Mucosa of gallbladder (tissue), 1 donor: ENCODE measurements at regions not wholly inside any gene's neighbourhood (a gene's known extent, or its start where the extent isn't known, plus 50 kb on each side); places are given as distances from the start of the nearest gene placed in this dataset.
"Not testable (repeated sequence)": the region's sequence is repeated elsewhere in the genome, so short reads cannot be mapped to it uniquely, and the experiment has no call there.

Source experiments
- DNase-seq: peaks from one replicate; pipeline ENCODE4 v3.0.0-alpha.2; 2020; ENCODE audit warnings: low spot score
- donor health status: DM: no; HTN: no; CAD: no.

- DNase-seq, result no peak
These were observed 81.1 kb downstream of the STMND1 start for GRCh38 chr6:17182961-17183360.

- DNase-seq, result no peak
These were observed 85.1 kb downstream of the STMND1 start for GRCh38 chr6:17186925-17187324.

- no peak for DNase-seq
These were observed 87.9 kb upstream of the RBM24 start for GRCh38 chr6:17193106-17193775.

- no peak for DNase-seq
These were observed 83.6 kb upstream of the RBM24 start for GRCh38 chr6:17197607-17198006.

GRCh38 chr6:17200395-17200794 is 80.8 kb upstream of the RBM24 start:
- DNase-seq, result no peak

GRCh38 chr6:17202526-17202925 is 78.6 kb upstream of the RBM24 start:
- no peak for DNase-seq

DNA sequence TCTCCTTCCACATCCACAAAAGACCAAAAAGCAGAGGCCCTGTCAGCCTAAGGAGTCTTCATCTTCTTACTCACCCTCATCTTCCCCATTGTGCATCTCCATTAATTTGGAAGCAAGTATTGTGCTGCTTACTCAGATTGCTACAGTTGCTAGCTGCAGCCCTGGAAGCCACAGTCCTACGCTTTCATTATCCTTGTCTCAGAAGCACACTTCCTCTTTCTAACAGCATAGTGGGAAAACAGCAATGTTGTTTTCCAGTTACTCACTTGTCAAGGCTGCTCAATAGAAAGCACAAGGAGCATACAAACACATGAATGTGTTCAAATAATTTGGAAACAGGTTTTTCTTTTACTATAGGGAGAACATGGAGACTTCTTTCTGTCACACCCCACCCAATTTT is 76.6 kb upstream of the RBM24 start:
- no peak for DNase-seq

- no peak for DNase-seq
These were observed 74.5 kb upstream of the RBM24 start for GRCh38 chr6:17206566-17207072.

- no peak for DNase-seq
These were observed 73.9 kb upstream of the RBM24 start for GRCh38 chr6:17207281-17207680.

DNA sequence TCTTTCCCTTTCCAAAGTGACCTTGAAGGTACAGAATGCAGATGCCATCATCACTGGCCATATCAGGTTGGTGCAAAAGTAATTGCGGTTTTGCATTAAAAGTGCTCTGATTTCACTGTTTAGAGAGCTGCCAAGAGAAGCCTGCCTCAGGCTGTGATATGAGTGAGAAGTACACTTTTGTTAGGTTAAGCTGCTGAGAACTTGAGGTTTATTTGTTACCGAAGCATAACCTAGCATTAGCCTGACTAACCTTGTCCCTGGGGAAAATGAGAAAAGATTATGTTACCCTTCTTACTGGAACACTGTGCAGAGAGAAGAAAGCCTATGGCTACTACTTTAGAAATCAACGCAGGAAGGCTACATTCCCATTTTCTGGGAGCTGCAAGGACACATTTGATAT is 70.5 kb upstream of the RBM24 start:
- DNase-seq, result no peak

GRCh38 chr6:17211101-17211500 is 70.1 kb upstream of the RBM24 start:
- no peak for DNase-seq

GRCh38 chr6:17212546-17213371 is 68.4 kb upstream of the RBM24 start:
- no peak for DNase-seq

GRCh38 chr6:17214106-17214505 is 67.1 kb upstream of the RBM24 start:
- no peak for DNase-seq

- DNase-seq, result not testable (repeated sequence)
These were observed 64.2 kb upstream of the RBM24 start for GRCh38 chr6:17216972-17217371.

GRCh38 chr6:17218023-17218748 is 63.0 kb upstream of the RBM24 start:
- no peak for DNase-seq

DNA sequence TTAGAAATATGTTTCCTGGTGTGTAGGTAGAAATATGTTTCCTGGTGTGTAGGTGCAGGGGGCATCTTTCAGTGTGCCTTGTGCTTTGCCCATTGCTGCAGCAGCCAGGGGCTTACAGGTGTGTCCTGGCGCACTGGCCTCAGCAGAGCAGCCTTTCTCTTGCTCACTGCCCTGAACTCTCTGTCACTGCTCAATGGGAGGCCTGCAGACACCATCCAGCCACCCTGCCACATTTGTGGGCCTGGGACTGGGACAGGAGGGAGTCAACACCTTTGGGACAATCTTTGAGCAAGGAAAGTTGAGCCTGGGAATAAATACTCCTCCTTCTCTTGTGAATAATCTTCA is 62.4 kb upstream of the RBM24 start:
- DNase-seq, result no peak

DNA sequence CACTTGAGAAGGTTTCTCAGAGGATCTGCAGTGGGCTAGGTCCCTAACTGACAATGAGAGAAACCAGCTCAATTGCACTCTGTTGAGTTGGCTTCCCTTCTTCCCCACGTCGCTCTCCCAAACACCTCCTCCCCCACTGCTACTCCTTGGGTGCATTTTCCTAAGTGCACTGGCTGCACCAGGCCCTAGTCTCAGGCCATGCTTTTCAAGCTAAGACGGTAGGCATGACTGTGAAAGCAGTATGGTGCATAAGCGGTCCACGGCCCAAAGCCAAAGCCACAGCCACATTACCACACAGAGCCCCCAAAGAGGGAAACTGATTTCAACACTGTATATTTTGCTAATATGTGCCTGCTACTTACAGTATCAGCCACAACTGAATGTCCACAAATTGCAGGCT is 62.1 kb upstream of the RBM24 start:
- no peak for DNase-seq

DNA sequence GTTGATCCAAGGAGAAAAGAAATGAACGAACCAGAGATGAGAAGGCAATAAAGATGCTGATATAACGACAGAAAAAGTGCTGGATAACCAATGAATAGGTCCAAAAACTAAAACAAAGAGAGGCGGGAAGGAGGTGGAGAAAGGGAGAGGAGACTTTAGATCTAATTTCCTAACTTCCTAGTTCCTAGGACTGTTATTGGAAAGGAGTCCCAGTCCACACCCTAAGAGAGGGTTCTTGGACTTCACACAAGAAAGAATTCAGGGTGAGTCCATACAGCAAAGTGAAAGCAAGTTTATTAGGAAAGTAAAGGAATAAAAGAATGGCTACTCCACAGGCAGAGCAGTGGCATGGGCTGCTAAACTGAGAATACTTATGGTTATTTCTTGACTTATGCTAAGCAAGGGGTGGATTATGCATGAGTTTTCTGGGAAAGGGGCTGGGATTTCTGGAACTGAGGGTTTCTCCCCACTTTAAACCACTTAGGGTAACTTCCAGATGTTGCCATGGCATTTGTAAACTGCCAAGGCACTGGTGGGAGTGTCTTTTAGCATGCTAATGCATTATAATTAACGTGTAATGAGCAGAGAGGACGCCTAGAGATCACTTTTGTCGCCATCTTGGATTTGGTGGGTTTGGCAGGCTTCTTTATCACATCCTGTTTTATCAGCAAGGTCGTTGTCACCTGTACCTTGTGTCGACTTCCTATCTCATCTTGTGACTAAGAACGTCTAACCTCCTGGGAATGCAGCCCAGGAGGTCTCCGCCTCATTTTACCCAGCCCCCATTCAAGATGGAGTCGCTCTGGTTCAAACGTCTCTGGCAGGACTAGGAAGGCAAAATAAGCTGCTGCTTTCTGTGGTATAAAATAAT is 60.9 kb upstream of the RBM24 start:
- DNase-seq, result no peak

GRCh38 chr6:17224056-17224455 is 57.1 kb upstream of the RBM24 start:
- no peak for DNase-seq

- DNase-seq, result not testable (repeated sequence)
These were observed 56.7 kb upstream of the RBM24 start for GRCh38 chr6:17224501-17224900.

DNA sequence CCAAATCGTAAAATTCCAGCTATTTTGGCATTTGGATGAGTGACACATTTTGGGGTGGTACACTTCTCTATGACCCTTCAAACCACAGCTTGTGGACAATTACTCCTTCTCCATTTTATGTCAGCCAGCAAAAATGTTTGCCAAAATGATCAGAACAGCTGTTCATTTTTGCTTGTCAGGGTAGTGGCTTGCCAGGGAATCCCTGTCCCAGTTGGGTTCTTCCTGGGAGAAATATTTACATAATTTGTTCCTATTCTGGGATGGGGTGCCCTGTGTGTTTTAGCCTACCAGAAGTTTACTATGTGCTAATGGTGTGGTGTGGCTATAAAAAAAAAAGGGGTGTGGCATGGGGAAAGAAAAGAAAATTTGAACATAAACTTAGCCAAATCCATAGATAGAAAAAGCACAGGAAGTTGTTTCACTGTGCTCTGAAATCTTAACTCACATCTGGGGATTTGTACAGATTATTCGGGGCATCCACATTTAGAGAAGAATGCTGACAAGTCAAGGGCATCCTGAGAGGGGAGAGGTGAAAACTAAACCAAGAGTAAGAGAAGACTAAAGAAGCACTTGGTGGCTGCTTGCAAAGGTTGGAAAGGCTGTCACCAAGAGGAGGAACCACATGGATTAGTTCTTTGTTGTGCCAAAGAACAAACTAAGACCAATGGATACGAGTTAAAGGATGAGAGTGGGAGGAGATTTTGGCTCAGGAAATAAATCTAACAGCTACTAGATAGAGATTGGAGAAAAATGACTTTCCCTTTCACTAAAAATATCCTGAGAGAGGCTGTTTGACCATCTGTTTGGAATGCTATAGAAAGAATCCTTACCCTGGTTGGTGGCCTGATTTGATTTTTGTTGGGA is 55.2 kb upstream of the RBM24 start:
- DNase-seq, result no peak
